ENCODE measurements at regions not wholly inside any gene's neighbourhood (a gene's known extent, or its start where the extent isn't known, plus 50 kb on each side); places are given as distances from the start of the nearest gene placed in this dataset.

GRCh38 chr15:87263296-87263695, 993.2 kb downstream of the NTRK3 start:
- no peak for TF ChIP-seq CTCF (IDR thresholded peaks at IDR 0.05; ENCODE audit: low read depth, low read length)
- no peak for TF ChIP-seq EZH2phosphoT487 (IDR thresholded peaks at IDR 0.05; ENCODE audit: low read depth)
